HG02798 (cell line): ENCODE measurements at regions not wholly inside any gene's neighbourhood (a gene's known extent, or its start where the extent isn't known, plus 50 kb on each side); places are given as distances from the start of the nearest gene placed in this dataset.

Experiments used
- ATAC-seq: cut with Tn5 transposase; IDR thresholded peaks from one replicate; pipeline ENCODE4 v1.9.1; 2021; ENCODE audit warnings: mild to moderate bottlenecking; ENCODE audit not compliant: unreplicated experiment, poor library complexity

GRCh38 chrX:69307756-69308155 is 142.5 kb upstream of the PJA1 start:
- ATAC-seq, result no peak

GRCh38 chrX:69307029-69307428 is 141.8 kb upstream of the PJA1 start:
- no peak for ATAC-seq

GRCh38 chrX:69306063-69306404 is 140.8 kb upstream of the PJA1 start:
- ATAC-seq, result no peak

GRCh38 chrX:69305333-69306062 is 140.2 kb upstream of the PJA1 start:
- no peak for ATAC-seq

GRCh38 chrX:69303231-69303630 is 138.0 kb upstream of the PJA1 start:
- no peak for ATAC-seq

- ATAC-seq, result no peak
Observed at GRCh38 chrX:69299951-69300714, 134.9 kb upstream of the PJA1 start.

- no peak for ATAC-seq
Observed at GRCh38 chrX:69299285-69299684, 134.0 kb upstream of the PJA1 start.

GRCh38 chrX:69298466-69299140 is 133.3 kb upstream of the PJA1 start:
- ATAC-seq, result no peak

GRCh38 chrX:69297506-69297905 is 132.3 kb upstream of the PJA1 start:
- no peak for ATAC-seq

- ATAC-seq, result no peak
Observed at GRCh38 chrX:69293776-69294601, 128.7 kb upstream of the PJA1 start.

GRCh38 chrX:69291116-69291515 is 125.9 kb upstream of the PJA1 start:
- ATAC-seq, result no peak

GRCh38 chrX:69290292-69290691 is 125.0 kb upstream of the PJA1 start:
- no peak for ATAC-seq

- no peak for ATAC-seq
Observed at GRCh38 chrX:69289793-69290123, 124.5 kb upstream of the PJA1 start.

- ATAC-seq, result no peak
Observed at GRCh38 chrX:69289046-69289792, 124.0 kb upstream of the PJA1 start.

GRCh38 chrX:69287095-69287494 is 121.8 kb upstream of the PJA1 start:
- no peak for ATAC-seq

GRCh38 chrX:69286565-69286906 is 121.3 kb upstream of the PJA1 start:
- ATAC-seq, result no peak

GRCh38 chrX:69285881-69286564 is 120.8 kb upstream of the PJA1 start:
- ATAC-seq, result no peak

- no peak for ATAC-seq
Observed at GRCh38 chrX:69285401-69285877, 120.2 kb upstream of the PJA1 start.

- ATAC-seq, result no peak
Observed at GRCh38 chrX:69284491-69284890, 119.2 kb upstream of the PJA1 start.
